SK-N-SH treated with all-trans-retinoic acid at 6 μM for 48 hours (cell line): ENCODE measurements at regions not wholly inside any gene's neighbourhood (a gene's known extent, or its start where the extent isn't known, plus 50 kb on each side); places are given as distances from the start of the nearest gene placed in this dataset.

Experiments
- ATAC-seq: fragments of 200-7000 bp; cut with Tn5 transposase; 3 replicates; pipeline ENCODE4 v1.9.1; 2020; ENCODE audit warnings: mild to moderate bottlenecking, moderate library complexity
- ARNTL ChIP-seq: fragments of 450-650 bp; formaldehyde crosslinking; IDR thresholded peaks from 2 replicates; pipeline ENCODE4 v1.5.0; 2020; ENCODE audit warnings: low read depth, mild to moderate bottlenecking, moderate library complexity, borderline replicate concordance
- CSDC2 ChIP-seq: fragments of 250-450 bp; sonication (Bioruptor Pico); IDR thresholded peaks from 2 replicates; pipeline ENCODE4 v1.5.0; 2020; ENCODE audit warnings: mild to moderate bottlenecking, moderate library complexity
- GLIS3 ChIP-seq: fragments of 250-450 bp; sonication (Bioruptor Pico); IDR thresholded peaks from 2 replicates; pipeline ENCODE4 v1.5.0; 2020; ENCODE audit warnings: mild to moderate bottlenecking, moderate library complexity
- ISL1 ChIP-seq: fragments of 250-450 bp; sonication (Bioruptor Pico); IDR thresholded peaks from 2 replicates; pipeline ENCODE4 v2.1.2; 2022; ENCODE audit warnings: mild to moderate bottlenecking, moderate library complexity
- OSR1 ChIP-seq: fragments of 250-450 bp; sonication (Bioruptor Pico); IDR thresholded peaks from 2 replicates; pipeline ENCODE4 v1.8.0; 2022; ENCODE audit warnings: moderate library complexity, mild to moderate bottlenecking, inconsistent platforms
- PPARA ChIP-seq: fragments of 250-450 bp; sonication (Bioruptor Pico); IDR thresholded peaks from 2 replicates; pipeline ENCODE4 v1.5.0; 2020; ENCODE audit warnings: mild to moderate bottlenecking, borderline replicate concordance
- RARB ChIP-seq: fragments of 250-450 bp; sonication (Bioruptor Pico); IDR thresholded peaks from 2 replicates; pipeline ENCODE4 v1.8.0; 2021; ENCODE audit warnings: mild to moderate bottlenecking, moderate library complexity
- SNAI2 ChIP-seq: fragments of 250-450 bp; sonication (Bioruptor Pico); IDR thresholded peaks from 2 replicates; pipeline ENCODE4 v1.5.0; 2020; ENCODE audit warnings: mild to moderate bottlenecking, moderate library complexity
- TOX ChIP-seq: fragments of 250-450 bp; sonication (Bioruptor Pico); IDR thresholded peaks from 2 replicates; pipeline ENCODE4 v1.8.0; 2021; ENCODE audit warnings: mild to moderate bottlenecking, moderate library complexity, borderline replicate concordance
- ZC3H10 ChIP-seq: fragments of 250-450 bp; sonication (Bioruptor Pico); IDR thresholded peaks from 2 replicates; pipeline ENCODE4 v1.5.1; 2021; ENCODE audit warnings: mild to moderate bottlenecking, moderate library complexity
- ZFP3 ChIP-seq: fragments of 250-450 bp; sonication (Bioruptor Pico); IDR thresholded peaks from 2 replicates; pipeline ENCODE4 v1.5.0; 2020; ENCODE audit warnings: mild to moderate bottlenecking, moderate library complexity
- ZFP30 ChIP-seq: fragments of 450-650 bp; formaldehyde crosslinking; IDR thresholded peaks from 2 replicates; pipeline ENCODE4 v1.5.0; 2022; ENCODE audit warnings: mild to moderate bottlenecking, moderate library complexity
- ZNF565 ChIP-seq: fragments of 450-650 bp; formaldehyde crosslinking; conservative IDR thresholded peaks from 2 replicates; pipeline ENCODE4 v1.5.0; 2020; ENCODE audit warnings: low read depth, mild to moderate bottlenecking, moderate library complexity
- TF ChIP-seq, protein P1 (sequence below): fragments of 250-450 bp; sonication (Bioruptor Pico); IDR thresholded peaks from 2 replicates; pipeline ENCODE4 v1.5.1; 2021; ENCODE audit warnings: mild to moderate bottlenecking, moderate library complexity
- TF ChIP-seq, protein P2 (sequence below): fragments of 250-450 bp; sonication (Bioruptor Pico); IDR thresholded peaks from 2 replicates; pipeline ENCODE4 v1.5.0; 2020; ENCODE audit warnings: mild to moderate bottlenecking, moderate library complexity
- TF ChIP-seq, protein P3 (sequence below): fragments of 250-450 bp; sonication (Bioruptor Pico); IDR thresholded peaks from 2 replicates; pipeline ENCODE4 v1.5.1; 2020; ENCODE audit warnings: low read depth, mild to moderate bottlenecking, moderate library complexity
- TF ChIP-seq, protein P4 (sequence below): fragments of 250-450 bp; sonication (Bioruptor Pico); IDR thresholded peaks from 2 replicates; pipeline ENCODE4 v1.8.0; 2020; ENCODE audit warnings: mild to moderate bottlenecking, moderate library complexity, borderline replicate concordance

DNA sequence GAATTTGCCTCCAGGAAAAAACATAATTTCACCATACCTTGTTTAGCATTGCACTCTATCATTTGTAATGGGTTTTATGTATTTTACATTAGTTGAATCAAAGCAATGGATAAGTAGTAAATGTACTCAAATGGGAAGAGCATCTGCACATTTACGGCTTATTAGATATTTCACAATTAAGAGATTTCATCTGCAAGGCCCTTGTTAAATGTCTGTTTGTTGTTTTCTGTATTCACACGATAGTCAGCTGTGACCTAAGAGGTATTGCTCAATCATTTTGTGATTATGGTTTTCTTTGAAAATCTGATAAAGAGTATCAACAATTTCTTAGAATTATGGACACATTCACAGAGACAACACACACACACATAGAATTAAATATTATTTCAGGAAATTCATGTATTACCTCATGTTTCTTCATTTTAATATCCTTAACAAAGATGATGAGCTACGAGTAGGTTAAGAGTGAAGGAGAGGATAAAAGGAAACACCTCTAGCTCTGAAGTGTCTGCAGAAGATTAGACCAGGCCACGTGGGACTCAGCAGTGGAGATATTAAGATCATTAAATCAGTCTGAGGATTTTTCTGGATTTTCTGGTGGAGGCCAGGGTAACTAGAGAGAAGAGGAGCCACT is 121.9 kb upstream of the POU1F1 start:
- ATAC-seq, result no peak
- TF ChIP-seq GLIS3 (CRISPR knock-in tag), result no peak
- TF ChIP-seq, protein P1, sequence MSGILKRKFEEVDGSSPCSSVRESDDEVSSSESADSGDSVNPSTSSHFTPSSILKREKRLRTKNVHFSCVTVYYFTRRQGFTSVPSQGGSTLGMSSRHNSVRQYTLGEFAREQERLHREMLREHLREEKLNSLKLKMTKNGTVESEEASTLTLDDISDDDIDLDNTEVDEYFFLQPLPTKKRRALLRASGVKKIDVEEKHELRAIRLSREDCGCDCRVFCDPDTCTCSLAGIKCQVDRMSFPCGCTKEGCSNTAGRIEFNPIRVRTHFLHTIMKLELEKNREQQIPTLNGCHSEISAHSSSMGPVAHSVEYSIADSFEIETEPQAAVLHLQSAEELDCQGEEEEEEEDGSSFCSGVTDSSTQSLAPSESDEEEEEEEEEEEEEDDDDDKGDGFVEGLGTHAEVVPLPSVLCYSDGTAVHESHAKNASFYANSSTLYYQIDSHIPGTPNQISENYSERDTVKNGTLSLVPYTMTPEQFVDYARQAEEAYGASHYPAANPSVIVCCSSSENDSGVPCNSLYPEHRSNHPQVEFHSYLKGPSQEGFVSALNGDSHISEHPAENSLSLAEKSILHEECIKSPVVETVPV (CRISPR knock-in tag), result no peak
- TF ChIP-seq, protein P2, sequence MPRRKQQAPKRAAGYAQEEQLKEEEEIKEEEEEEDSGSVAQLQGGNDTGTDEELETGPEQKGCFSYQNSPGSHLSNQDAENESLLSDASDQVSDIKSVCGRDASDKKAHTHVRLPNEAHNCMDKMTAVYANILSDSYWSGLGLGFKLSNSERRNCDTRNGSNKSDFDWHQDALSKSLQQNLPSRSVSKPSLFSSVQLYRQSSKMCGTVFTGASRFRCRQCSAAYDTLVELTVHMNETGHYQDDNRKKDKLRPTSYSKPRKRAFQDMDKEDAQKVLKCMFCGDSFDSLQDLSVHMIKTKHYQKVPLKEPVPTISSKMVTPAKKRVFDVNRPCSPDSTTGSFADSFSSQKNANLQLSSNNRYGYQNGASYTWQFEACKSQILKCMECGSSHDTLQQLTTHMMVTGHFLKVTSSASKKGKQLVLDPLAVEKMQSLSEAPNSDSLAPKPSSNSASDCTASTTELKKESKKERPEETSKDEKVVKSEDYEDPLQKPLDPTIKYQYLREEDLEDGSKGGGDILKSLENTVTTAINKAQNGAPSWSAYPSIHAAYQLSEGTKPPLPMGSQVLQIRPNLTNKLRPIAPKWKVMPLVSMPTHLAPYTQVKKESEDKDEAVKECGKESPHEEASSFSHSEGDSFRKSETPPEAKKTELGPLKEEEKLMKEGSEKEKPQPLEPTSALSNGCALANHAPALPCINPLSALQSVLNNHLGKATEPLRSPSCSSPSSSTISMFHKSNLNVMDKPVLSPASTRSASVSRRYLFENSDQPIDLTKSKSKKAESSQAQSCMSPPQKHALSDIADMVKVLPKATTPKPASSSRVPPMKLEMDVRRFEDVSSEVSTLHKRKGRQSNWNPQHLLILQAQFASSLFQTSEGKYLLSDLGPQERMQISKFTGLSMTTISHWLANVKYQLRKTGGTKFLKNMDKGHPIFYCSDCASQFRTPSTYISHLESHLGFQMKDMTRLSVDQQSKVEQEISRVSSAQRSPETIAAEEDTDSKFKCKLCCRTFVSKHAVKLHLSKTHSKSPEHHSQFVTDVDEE, result no peak
- TF ChIP-seq ZFP3 (CRISPR knock-in tag), result no peak
- TF ChIP-seq PPARA (CRISPR knock-in tag), result no peak

DNA sequence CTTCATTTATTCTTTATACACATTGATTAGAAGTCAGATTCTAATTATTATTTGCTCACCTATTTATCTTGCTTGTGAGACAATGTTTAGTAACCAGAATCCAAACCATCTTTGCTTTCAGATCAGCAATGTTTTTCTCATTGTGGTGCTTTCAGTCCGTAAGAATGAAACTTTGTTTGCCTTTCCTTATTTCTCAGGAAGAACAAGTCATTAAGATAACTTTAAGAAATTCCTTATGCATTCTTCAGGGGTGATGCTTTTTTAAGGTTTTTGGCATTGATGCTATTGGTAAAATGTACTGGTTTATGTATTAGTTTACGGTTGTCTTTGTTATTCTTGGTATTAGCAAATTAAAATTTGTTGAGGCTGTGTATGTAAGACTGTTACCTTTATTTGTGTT is 120.8 kb upstream of the POU1F1 start:
- TF ChIP-seq ISL1 (CRISPR knock-in tag) (no peak), ZC3H10 (CRISPR knock-in tag) (no peak), OSR1 (no peak), ARNTL (CRISPR knock-in tag) (no peak), TOX (CRISPR knock-in tag) (no peak)
- TF ChIP-seq, protein P3, sequence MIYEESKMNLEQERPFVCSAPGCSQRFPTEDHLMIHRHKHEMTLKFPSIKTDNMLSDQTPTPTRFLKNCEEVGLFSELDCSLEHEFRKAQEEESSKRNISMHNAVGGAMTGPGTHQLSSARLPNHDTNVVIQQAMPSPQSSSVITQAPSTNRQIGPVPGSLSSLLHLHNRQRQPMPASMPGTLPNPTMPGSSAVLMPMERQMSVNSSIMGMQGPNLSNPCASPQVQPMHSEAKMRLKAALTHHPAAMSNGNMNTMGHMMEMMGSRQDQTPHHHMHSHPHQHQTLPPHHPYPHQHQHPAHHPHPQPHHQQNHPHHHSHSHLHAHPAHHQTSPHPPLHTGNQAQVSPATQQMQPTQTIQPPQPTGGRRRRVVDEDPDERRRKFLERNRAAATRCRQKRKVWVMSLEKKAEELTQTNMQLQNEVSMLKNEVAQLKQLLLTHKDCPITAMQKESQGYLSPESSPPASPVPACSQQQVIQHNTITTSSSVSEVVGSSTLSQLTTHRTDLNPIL (CRISPR knock-in tag), result no peak
- no peak for ATAC-seq

DNA sequence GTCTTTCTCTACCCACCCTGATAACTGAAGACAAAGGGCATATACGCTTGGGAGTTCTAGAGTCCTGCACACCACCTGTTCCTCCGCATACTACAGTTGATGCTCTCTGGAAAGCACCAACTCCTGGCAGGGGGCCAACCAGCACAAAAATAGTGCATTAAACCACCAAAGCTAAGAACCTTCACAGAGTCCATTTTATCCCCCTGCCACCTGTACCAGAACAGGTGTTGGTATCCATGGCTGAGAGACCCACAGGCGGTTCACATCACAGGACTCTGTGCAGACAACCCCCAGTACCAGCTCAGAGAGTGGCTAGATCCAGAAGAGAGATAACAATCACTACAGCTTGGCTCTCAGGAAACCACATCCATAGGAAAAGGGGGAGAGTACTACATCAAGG is 114.4 kb upstream of the POU1F1 start:
- no peak for ATAC-seq
- no peak for TF ChIP-seq SNAI2 (CRISPR knock-in tag)
- TF ChIP-seq ZFP30, result no peak
- TF ChIP-seq, protein P1 (CRISPR knock-in tag), result no peak
- no peak for TF ChIP-seq ARNTL (CRISPR knock-in tag)
- TF ChIP-seq ZC3H10 (CRISPR knock-in tag), result no peak
- TF ChIP-seq, protein P2, result no peak
- TF ChIP-seq ISL1 (CRISPR knock-in tag), result no peak
- TF ChIP-seq, protein P4, sequence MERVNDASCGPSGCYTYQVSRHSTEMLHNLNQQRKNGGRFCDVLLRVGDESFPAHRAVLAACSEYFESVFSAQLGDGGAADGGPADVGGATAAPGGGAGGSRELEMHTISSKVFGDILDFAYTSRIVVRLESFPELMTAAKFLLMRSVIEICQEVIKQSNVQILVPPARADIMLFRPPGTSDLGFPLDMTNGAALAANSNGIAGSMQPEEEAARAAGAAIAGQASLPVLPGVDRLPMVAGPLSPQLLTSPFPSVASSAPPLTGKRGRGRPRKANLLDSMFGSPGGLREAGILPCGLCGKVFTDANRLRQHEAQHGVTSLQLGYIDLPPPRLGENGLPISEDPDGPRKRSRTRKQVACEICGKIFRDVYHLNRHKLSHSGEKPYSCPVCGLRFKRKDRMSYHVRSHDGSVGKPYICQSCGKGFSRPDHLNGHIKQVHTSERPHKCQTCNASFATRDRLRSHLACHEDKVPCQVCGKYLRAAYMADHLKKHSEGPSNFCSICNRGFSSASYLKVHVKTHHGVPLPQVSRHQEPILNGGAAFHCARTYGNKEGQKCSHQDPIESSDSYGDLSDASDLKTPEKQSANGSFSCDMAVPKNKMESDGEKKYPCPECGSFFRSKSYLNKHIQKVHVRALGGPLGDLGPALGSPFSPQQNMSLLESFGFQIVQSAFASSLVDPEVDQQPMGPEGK, result no peak
- TF ChIP-seq CSDC2 (CRISPR knock-in tag), result no peak
- no peak for TF ChIP-seq RARB (CRISPR knock-in tag)
- TF ChIP-seq ZFP3 (CRISPR knock-in tag), result no peak
- no peak for TF ChIP-seq PPARA (CRISPR knock-in tag)
- TF ChIP-seq ZNF565 (CRISPR knock-in tag), result no peak
